ENCODE measurements at regions not wholly inside any gene's neighbourhood (a gene's known extent, or its start where the extent isn't known, plus 50 kb on each side); places are given as distances from the start of the nearest gene placed in this dataset.

GRCh38 chr2:145680276-145680675 lies 1160.4 kb upstream of the ZEB2 start:
- no peaks in the 10 kb centered on the region for H3K9me3 ChIP-seq (ENCODE audit: control insufficient read depth, low read length, poor library complexity, severe bottlenecking)
- H3K4me3 Mint-ChIP-seq, result no peak overlapping the region
- no peaks in the 10 kb centered on the region for H3K4me1 Mint-ChIP-seq
- DNase-seq, result no peak
- H3K36me3 Mint-ChIP-seq (ENCODE audit: low read depth), result no peaks in the 10 kb centered on the region
- H3K27ac Mint-ChIP-seq, result no peak overlapping the region
- H3K27me3 Mint-ChIP-seq, result no peaks in the 10 kb centered on the region
- ATAC-seq, result no peak

GRCh38 chr2:145677371-145677770 lies 1157.5 kb upstream of the ZEB2 start:
- ATAC-seq (no peak), DNase-seq (no peak)
- H3K4me3 Mint-ChIP-seq, result no peak overlapping the region
- no peaks in the 10 kb centered on the region for H3K9me3 ChIP-seq (ENCODE audit: control insufficient read depth, low read length, poor library complexity, severe bottlenecking)
- H3K27ac Mint-ChIP-seq, result no peak overlapping the region
- H3K4me1 Mint-ChIP-seq, result no peaks in the 10 kb centered on the region
- no peaks in the 10 kb centered on the region for H3K27me3 Mint-ChIP-seq
- no peaks in the 10 kb centered on the region for H3K36me3 Mint-ChIP-seq (ENCODE audit: low read depth)

DNA sequence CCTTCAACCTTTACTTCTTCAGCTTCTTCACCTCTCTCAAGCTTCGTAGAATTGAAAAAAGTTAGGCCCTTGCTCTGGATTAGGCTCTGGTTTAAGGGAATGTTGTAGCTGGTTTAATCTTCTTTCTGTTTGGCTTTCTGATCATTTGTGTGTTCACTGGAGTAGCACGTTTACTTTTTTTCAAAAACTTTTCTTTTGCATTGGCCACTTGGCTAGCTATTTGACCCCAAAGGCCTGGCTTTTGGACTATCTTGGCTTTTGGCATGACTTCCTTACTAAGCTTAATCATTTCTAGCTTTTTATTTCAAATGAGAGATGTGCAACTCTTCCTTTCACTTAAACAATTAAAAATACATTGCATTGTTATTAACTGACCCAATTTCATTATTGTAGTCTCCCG lies 1154.8 kb upstream of the ZEB2 start:
- H3K4me1 Mint-ChIP-seq, result no peaks in the 10 kb centered on the region
- DNase-seq, result no peak
- H3K36me3 Mint-ChIP-seq (ENCODE audit: low read depth), result no peaks in the 10 kb centered on the region
- no peaks in the 10 kb centered on the region for H3K9me3 ChIP-seq (ENCODE audit: control insufficient read depth, low read length, poor library complexity, severe bottlenecking)
- H3K27me3 Mint-ChIP-seq, result no peaks in the 10 kb centered on the region
- no peak overlapping the region for H3K4me3 Mint-ChIP-seq
- ATAC-seq, result no peak
- H3K27ac Mint-ChIP-seq, result no peak overlapping the region

DNA sequence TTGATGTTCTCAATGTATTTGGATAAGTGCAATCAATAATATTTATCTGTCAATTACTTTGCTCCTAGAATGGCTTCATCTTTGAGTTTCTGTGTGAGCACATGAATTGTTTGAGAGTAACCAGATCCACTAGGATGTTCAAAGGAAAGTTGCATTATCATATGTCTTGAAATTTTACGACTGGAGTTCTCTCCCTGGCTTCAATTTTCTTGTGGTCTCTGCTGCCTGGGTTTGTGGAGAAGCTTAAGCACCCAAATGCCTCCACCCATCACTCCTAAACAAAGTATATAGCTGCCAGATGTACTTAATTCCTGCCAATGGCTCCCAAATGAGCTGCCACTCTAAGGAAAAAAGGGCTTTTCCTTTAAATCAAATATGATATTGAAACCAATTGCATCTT lies 1149.4 kb upstream of the ZEB2 start:
- H3K36me3 Mint-ChIP-seq (ENCODE audit: low read depth), result no peaks in the 10 kb centered on the region

DNA sequence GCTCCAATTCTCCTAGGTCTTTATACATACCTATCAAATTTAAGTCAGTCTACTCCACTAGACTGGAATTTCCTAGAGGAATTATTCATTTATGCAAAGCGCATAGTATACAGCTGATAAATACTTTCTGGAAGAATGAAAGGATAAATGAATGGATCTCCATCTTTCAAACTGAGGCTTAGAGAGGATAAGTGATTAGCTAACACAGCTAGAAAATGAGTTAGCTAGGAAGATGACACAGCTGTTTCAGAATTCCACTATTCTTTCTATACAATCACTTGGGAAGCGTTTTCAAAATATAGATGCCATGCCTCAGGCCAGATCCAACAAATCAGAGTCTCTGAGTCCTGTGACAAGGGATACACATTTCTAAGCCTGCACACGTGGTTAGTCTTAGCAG lies 1146.6 kb upstream of the ZEB2 start:
- Mint-ChIP-seq H3K4me1 (no peaks in the 10 kb centered on the region), H3K27ac (no peak overlapping the region), H3K27me3 (no peaks in the 10 kb centered on the region), H3K36me3 (ENCODE audit: low read depth) (no peaks in the 10 kb centered on the region), H3K4me3 (no peak overlapping the region)
- H3K9me3 ChIP-seq (ENCODE audit: control insufficient read depth, low read length, poor library complexity, severe bottlenecking), result no peaks in the 10 kb centered on the region
- ATAC-seq (no peak), DNase-seq (no peak)

More for the DNA sequence above, 1149.4 kb upstream of the ZEB2 start:
- DNase-seq, result no peak
- Mint-ChIP-seq H3K27ac (no peak overlapping the region), H3K4me1 (no peaks in the 10 kb centered on the region), H3K4me3 (no peak overlapping the region), H3K27me3 (no peaks in the 10 kb centered on the region)
- H3K9me3 ChIP-seq (ENCODE audit: control insufficient read depth, low read length, poor library complexity, severe bottlenecking), result no peaks in the 10 kb centered on the region
- no peak for ATAC-seq

DNA sequence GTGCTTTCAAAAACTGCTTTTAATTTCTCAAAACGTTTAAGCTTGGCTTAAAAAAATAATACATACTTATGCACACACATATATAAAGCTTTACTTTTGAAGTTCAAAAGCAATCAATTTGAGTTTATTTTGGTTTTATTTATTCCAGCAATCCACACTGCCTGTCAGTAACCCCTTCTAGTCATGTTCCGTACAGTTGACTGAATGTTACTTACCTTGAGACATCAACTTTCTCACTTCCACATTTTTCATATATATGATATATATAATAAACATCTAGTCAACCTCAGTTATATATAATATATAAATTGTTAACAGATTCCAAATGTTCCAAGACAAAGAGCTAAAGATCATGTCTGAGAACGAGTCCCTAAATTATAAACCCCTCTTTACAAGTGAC lies 1137.3 kb upstream of the ZEB2 start:
- DNase-seq, result no peak
- no peaks in the 10 kb centered on the region for H3K36me3 Mint-ChIP-seq (ENCODE audit: low read depth)
- H3K27me3 Mint-ChIP-seq, result no peaks in the 10 kb centered on the region
- no peaks in the 10 kb centered on the region for H3K4me1 Mint-ChIP-seq
- no peak overlapping the region for H3K27ac Mint-ChIP-seq
- no peaks in the 10 kb centered on the region for H3K9me3 ChIP-seq (ENCODE audit: control insufficient read depth, low read length, poor library complexity, severe bottlenecking)
- no peak for ATAC-seq
- H3K4me3 Mint-ChIP-seq, result no peak overlapping the region

- DNase-seq (no peak), ATAC-seq (no peak)
- no peaks in the 10 kb centered on the region for H3K27me3 Mint-ChIP-seq
- no peaks in the 10 kb centered on the region for H3K4me1 Mint-ChIP-seq
- H3K36me3 Mint-ChIP-seq (ENCODE audit: low read depth), result no peaks in the 10 kb centered on the region
- no peak overlapping the region for H3K27ac Mint-ChIP-seq
- H3K9me3 ChIP-seq (ENCODE audit: control insufficient read depth, low read length, poor library complexity, severe bottlenecking), result no peaks in the 10 kb centered on the region
- no peak overlapping the region for H3K4me3 Mint-ChIP-seq
Measured at GRCh38 chr2:145655165-145655765, 1135.3 kb upstream of the ZEB2 start.

GRCh38 chr2:145654746-145655145 lies 1134.8 kb upstream of the ZEB2 start:
- Mint-ChIP-seq H3K36me3 (ENCODE audit: low read depth) (no peaks in the 10 kb centered on the region), H3K4me3 (no peak overlapping the region), H3K4me1 (no peaks in the 10 kb centered on the region), H3K27me3 (no peaks in the 10 kb centered on the region), H3K27ac (no peak overlapping the region)
- DNase-seq (no peak), ATAC-seq (no peak)
- H3K9me3 ChIP-seq (ENCODE audit: control insufficient read depth, low read length, poor library complexity, severe bottlenecking), result no peaks in the 10 kb centered on the region

GRCh38 chr2:145654156-145654555 lies 1134.2 kb upstream of the ZEB2 start:
- Mint-ChIP-seq H3K4me1 (no peaks in the 10 kb centered on the region), H3K36me3 (ENCODE audit: low read depth) (no peaks in the 10 kb centered on the region), H3K27me3 (no peaks in the 10 kb centered on the region), H3K4me3 (no peak overlapping the region), H3K27ac (no peak overlapping the region)
- ATAC-seq, result no peak
- no peaks in the 10 kb centered on the region for H3K9me3 ChIP-seq (ENCODE audit: control insufficient read depth, low read length, poor library complexity, severe bottlenecking)
- DNase-seq, result no peak

- no peaks in the 10 kb centered on the region for H3K4me1 Mint-ChIP-seq
- H3K36me3 Mint-ChIP-seq (ENCODE audit: low read depth), result no peaks in the 10 kb centered on the region
- no peak for DNase-seq
- no peak overlapping the region for H3K27ac Mint-ChIP-seq
- H3K27me3 Mint-ChIP-seq, result no peaks in the 10 kb centered on the region
- H3K9me3 ChIP-seq (ENCODE audit: control insufficient read depth, low read length, poor library complexity, severe bottlenecking), result no peaks in the 10 kb centered on the region
- H3K4me3 Mint-ChIP-seq, result no peak overlapping the region
- ATAC-seq, result no peak
Measured at GRCh38 chr2:145653553-145653952, 1133.6 kb upstream of the ZEB2 start.

- Mint-ChIP-seq H3K4me3 (no peak overlapping the region), H3K27ac (no peak overlapping the region), H3K27me3 (no peaks in the 10 kb centered on the region), H3K36me3 (ENCODE audit: low read depth) (no peaks in the 10 kb centered on the region), H3K4me1 (no peaks in the 10 kb centered on the region)
- no peaks in the 10 kb centered on the region for H3K9me3 ChIP-seq (ENCODE audit: control insufficient read depth, low read length, poor library complexity, severe bottlenecking)
- no peak for DNase-seq
- ATAC-seq, result no peak
Measured at GRCh38 chr2:145652571-145653545, 1132.9 kb upstream of the ZEB2 start.

GRCh38 chr2:145652036-145652435 lies 1132.1 kb upstream of the ZEB2 start:
- no peaks in the 10 kb centered on the region for H3K9me3 ChIP-seq (ENCODE audit: control insufficient read depth, low read length, poor library complexity, severe bottlenecking)
- Mint-ChIP-seq H3K36me3 (ENCODE audit: low read depth) (no peaks in the 10 kb centered on the region), H3K4me3 (no peak overlapping the region), H3K4me1 (no peaks in the 10 kb centered on the region), H3K27ac (no peak overlapping the region), H3K27me3 (no peaks in the 10 kb centered on the region)
- ATAC-seq (no peak), DNase-seq (no peak)

- H3K4me1 Mint-ChIP-seq, result no peaks in the 10 kb centered on the region
- no peaks in the 10 kb centered on the region for H3K36me3 Mint-ChIP-seq (ENCODE audit: low read depth)
- no peaks in the 10 kb centered on the region for H3K9me3 ChIP-seq (ENCODE audit: control insufficient read depth, low read length, poor library complexity, severe bottlenecking)
- no peaks in the 10 kb centered on the region for H3K27me3 Mint-ChIP-seq
- no peak overlapping the region for H3K4me3 Mint-ChIP-seq
- ATAC-seq (no peak), DNase-seq (no peak)
- no peak overlapping the region for H3K27ac Mint-ChIP-seq
Measured at GRCh38 chr2:145650226-145650625, 1130.3 kb upstream of the ZEB2 start.

GRCh38 chr2:145649061-145649460 lies 1129.1 kb upstream of the ZEB2 start:
- Mint-ChIP-seq H3K36me3 (ENCODE audit: low read depth) (no peaks in the 10 kb centered on the region), H3K27ac (no peak overlapping the region), H3K4me3 (no peak overlapping the region), H3K4me1 (no peaks in the 10 kb centered on the region), H3K27me3 (no peaks in the 10 kb centered on the region)
- ATAC-seq (no peak), DNase-seq (no peak)
- H3K9me3 ChIP-seq (ENCODE audit: control insufficient read depth, low read length, poor library complexity, severe bottlenecking), result no peaks in the 10 kb centered on the region
